GM21390 (cell line): ENCODE measurements at regions not wholly inside any gene's neighbourhood (a gene's known extent, or its start where the extent isn't known, plus 50 kb on each side); places are given as distances from the start of the nearest gene placed in this dataset.

Experiments used
- ATAC-seq: cut with Tn5 transposase; IDR thresholded peaks from one replicate; pipeline ENCODE4 v1.9.1; 2021; ENCODE audit not compliant: unreplicated experiment

GRCh38 chr10:118501637-118502440 is 93.6 kb downstream of the PRLHR start:
- no peak for ATAC-seq

GRCh38 chr10:118501171-118501570 is 94.3 kb downstream of the PRLHR start:
- ATAC-seq: no peak

GRCh38 chr10:118500477-118501104 is 94.9 kb downstream of the PRLHR start:
- no peak for ATAC-seq

- no peak for ATAC-seq
Measured at GRCh38 chr10:118499186-118499585, 96.3 kb downstream of the PRLHR start.

GRCh38 chr10:118498623-118499022 is 96.8 kb downstream of the PRLHR start:
- ATAC-seq: no peak

GRCh38 chr10:118497227-118497626 is 98.2 kb downstream of the PRLHR start:
- ATAC-seq: no peak

GRCh38 chr10:118496525-118496924 is 98.9 kb downstream of the PRLHR start:
- no peak for ATAC-seq

GRCh38 chr10:118495499-118495898 is 99.9 kb downstream of the PRLHR start:
- no peak for ATAC-seq

GRCh38 chr10:118491055-118491454 is 104.4 kb downstream of the PRLHR start:
- ATAC-seq: no peak

- ATAC-seq: no peak
Measured at GRCh38 chr10:118488710-118489497, 106.5 kb downstream of the PRLHR start.

GRCh38 chr10:118485641-118486040 is 109.8 kb downstream of the PRLHR start:
- no peak for ATAC-seq

- no peak for ATAC-seq
Measured at GRCh38 chr10:118484152-118484871, 111.1 kb downstream of the PRLHR start.

GRCh38 chr10:118483496-118483895 is 112.0 kb downstream of the PRLHR start:
- ATAC-seq: no peak

- ATAC-seq: no peak
Measured at GRCh38 chr10:118482393-118483331, 112.8 kb downstream of the PRLHR start.

GRCh38 chr10:118481871-118482270 is 113.6 kb downstream of the PRLHR start:
- ATAC-seq: no peak

- ATAC-seq: no peak
Measured at GRCh38 chr10:118475214-118475613, 120.2 kb downstream of the PRLHR start.

GRCh38 chr10:118474111-118474510 is 121.3 kb downstream of the PRLHR start:
- no peak for ATAC-seq

- ATAC-seq: no peak
Measured at GRCh38 chr10:118473305-118473960, 122.0 kb downstream of the PRLHR start.
